ENCODE measurements at regions not wholly inside any gene's neighbourhood (a gene's known extent, or its start where the extent isn't known, plus 50 kb on each side); places are given as distances from the start of the nearest gene placed in this dataset.

GRCh38 chr1:47545912-47546483, 108.2 kb downstream of the FOXD2 start:
- TF ChIP-seq GATA2 (IDR thresholded peaks at IDR 0.05; ENCODE audit: low read depth, low read length) (no peak), GATA3 (IDR thresholded peaks at IDR 0.05; ENCODE audit: low read depth, low read length) (no peak)

Measured in SH-SY5Y (cell line).